NOMO-1 (cell line): ENCODE measurements at regions not wholly inside any gene's neighbourhood (a gene's known extent, or its start where the extent isn't known, plus 50 kb on each side); places are given as distances from the start of the nearest gene placed in this dataset.
"Not testable (repeated sequence)": the region's sequence is repeated elsewhere in the genome, so short reads cannot be mapped to it uniquely, and the experiment has no call there.

ENCODE experiments used
- DNase-seq, 2 experiments: peaks; one replicate each; lab custom pipeline; 2025; ENCODE audit not compliant: unreplicated experiment in 2 of 2; lab: John Stamatoyannopoulos, UW

GRCh38 chr16:13336907-13337881 is 435.8 kb downstream of the SHISA9 start:
- not testable (repeated sequence) for DNase-seq

- DNase-seq = no peak
Measured at GRCh38 chr16:13338044-13338443, 436.6 kb downstream of the SHISA9 start.

- no peak for DNase-seq
Measured at GRCh38 chr16:13342675-13343074, 441.3 kb downstream of the SHISA9 start.

- no peak for DNase-seq
Measured at GRCh38 chr16:13344001-13344400, 442.6 kb downstream of the SHISA9 start.

GRCh38 chr16:13348416-13348815 is 447.0 kb downstream of the SHISA9 start:
- DNase-seq = no peak

GRCh38 chr16:13350000-13350399 is 448.6 kb downstream of the SHISA9 start:
- no peak for DNase-seq

GRCh38 chr16:13351181-13351580 is 449.8 kb downstream of the SHISA9 start:
- DNase-seq = no peak

GRCh38 chr16:13351601-13352217 is 450.3 kb downstream of the SHISA9 start:
- no peak for DNase-seq

GRCh38 chr16:13352796-13353195 is 451.4 kb downstream of the SHISA9 start:
- not testable (repeated sequence) for DNase-seq

GRCh38 chr16:13357842-13358241 is 456.4 kb downstream of the SHISA9 start:
- not testable (repeated sequence) for DNase-seq

GRCh38 chr16:13359835-13360234 is 458.4 kb downstream of the SHISA9 start:
- DNase-seq = no peak

GRCh38 chr16:13372421-13372820 is 471.0 kb downstream of the SHISA9 start:
- no peak for DNase-seq

GRCh38 chr16:13376174-13376573 is 474.8 kb downstream of the SHISA9 start:
- DNase-seq = no peak

GRCh38 chr16:13377143-13377542 is 475.7 kb downstream of the SHISA9 start:
- no peak for DNase-seq

GRCh38 chr16:13378151-13378550 is 476.8 kb downstream of the SHISA9 start:
- no peak for DNase-seq

- DNase-seq = no peak
Measured at GRCh38 chr16:13379266-13379665, 477.9 kb downstream of the SHISA9 start.

- DNase-seq = not testable (repeated sequence)
Measured at GRCh38 chr16:13385156-13386040, 484.0 kb downstream of the SHISA9 start.

GRCh38 chr16:13390093-13390985 is 488.9 kb downstream of the SHISA9 start:
- DNase-seq = no peak

GRCh38 chr16:13390986-13391305 is 489.5 kb downstream of the SHISA9 start:
- no peak for DNase-seq

GRCh38 chr16:13391337-13391736 is 489.9 kb downstream of the SHISA9 start:
- no peak for DNase-seq
